Endothelial cell of umbilical vein (primary cell): ENCODE measurements at regions not wholly inside any gene's neighbourhood (a gene's known extent, or its start where the extent isn't known, plus 50 kb on each side); places are given as distances from the start of the nearest gene placed in this dataset.

Experiments
- MYC ChIP-seq: IDR thresholded peaks from one replicate; pipeline ENCODE4 v1.6.1; 2011; ENCODE audit warnings: mild to moderate bottlenecking, low read depth, low read length
- POLR2AphosphoS5 ChIP-seq: IDR thresholded peaks from 2 replicates; pipeline ENCODE4 v1.6.1; 2012; ENCODE audit warnings: low read depth, mild to moderate bottlenecking, control low read depth, low read length, moderate library complexity; ENCODE audit not compliant: insufficient read depth
- TF ChIP-seq, protein P1 (sequence below), 2 donors: IDR thresholded peaks; 1 replicate in 1 of 2; 2 replicates in 1 of 2; pipeline ENCODE4 v1.5.1; 2011; ENCODE audit warnings: low read length in 2 of 2, mild to moderate bottlenecking in 2 of 2, moderate library complexity in 2 of 2, control low read depth in 1 of 2, inconsistent platforms in 1 of 2, low read depth in 1 of 2; ENCODE audit not compliant: insufficient read depth in 1 of 2; ENCODE audit errors: extremely low read depth in 1 of 2

DNA sequence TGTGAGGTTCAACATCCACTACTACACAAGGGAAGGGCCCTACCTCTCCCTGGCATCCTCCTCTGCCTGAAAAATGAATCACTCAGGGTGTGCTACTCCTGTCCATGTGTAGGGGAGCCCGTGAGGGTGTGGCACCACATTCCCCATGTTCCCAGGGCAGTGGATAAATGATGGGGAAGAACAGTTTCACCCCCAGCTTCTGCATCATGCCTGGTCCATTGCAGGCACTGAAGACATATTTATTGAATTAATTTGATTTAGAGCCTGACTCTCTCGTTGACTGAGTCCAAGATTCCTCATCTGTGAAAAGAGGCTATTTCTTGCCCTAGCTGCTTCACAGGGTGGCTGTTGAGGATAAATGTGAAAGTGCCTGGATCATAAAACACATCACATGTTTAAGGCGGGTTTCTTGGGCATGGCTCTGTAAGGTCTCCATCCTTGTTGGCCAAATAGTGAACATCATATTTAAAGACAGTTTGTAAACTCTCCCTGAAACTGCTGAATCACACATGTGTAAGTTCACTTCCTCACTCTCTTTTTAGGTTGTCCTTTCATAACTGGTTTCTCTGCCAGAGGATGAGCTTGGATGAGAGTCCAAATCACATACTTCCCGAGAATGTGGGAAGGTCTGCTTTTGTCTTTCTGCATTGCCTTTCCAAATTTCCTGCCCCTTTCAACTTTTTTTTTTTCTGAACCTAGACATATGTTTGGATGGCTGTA is 79.7 kb upstream of the FYN start:
- TF ChIP-seq MYC (no peak), POLR2AphosphoS5 (no peak)
- TF ChIP-seq, protein P1, sequence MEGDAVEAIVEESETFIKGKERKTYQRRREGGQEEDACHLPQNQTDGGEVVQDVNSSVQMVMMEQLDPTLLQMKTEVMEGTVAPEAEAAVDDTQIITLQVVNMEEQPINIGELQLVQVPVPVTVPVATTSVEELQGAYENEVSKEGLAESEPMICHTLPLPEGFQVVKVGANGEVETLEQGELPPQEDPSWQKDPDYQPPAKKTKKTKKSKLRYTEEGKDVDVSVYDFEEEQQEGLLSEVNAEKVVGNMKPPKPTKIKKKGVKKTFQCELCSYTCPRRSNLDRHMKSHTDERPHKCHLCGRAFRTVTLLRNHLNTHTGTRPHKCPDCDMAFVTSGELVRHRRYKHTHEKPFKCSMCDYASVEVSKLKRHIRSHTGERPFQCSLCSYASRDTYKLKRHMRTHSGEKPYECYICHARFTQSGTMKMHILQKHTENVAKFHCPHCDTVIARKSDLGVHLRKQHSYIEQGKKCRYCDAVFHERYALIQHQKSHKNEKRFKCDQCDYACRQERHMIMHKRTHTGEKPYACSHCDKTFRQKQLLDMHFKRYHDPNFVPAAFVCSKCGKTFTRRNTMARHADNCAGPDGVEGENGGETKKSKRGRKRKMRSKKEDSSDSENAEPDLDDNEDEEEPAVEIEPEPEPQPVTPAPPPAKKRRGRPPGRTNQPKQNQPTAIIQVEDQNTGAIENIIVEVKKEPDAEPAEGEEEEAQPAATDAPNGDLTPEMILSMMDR (IDR thresholded peaks at IDR 0.05; ENCODE audit: extremely low read depth in 1 of 2, insufficient read depth in 1 of 2, low read depth in 1 of 2, low read length in 2 of 2) = no peak
